GM19099 (cell line): ENCODE measurements at regions not wholly inside any gene's neighbourhood (a gene's known extent, or its start where the extent isn't known, plus 50 kb on each side); places are given as distances from the start of the nearest gene placed in this dataset.

ENCODE experiments used
- POLR2A ChIP-seq: IDR thresholded peaks from 3 replicates; pipeline ENCODE4 v1.6.1; 2011; ENCODE audit warnings: low read depth; ENCODE audit not compliant: insufficient read length; ENCODE audit errors: extremely low read depth

GRCh38 chr6:137728386-137729349 is 138.4 kb upstream of the TNFAIP3 start:
- no peak for TF ChIP-seq POLR2A

DNA sequence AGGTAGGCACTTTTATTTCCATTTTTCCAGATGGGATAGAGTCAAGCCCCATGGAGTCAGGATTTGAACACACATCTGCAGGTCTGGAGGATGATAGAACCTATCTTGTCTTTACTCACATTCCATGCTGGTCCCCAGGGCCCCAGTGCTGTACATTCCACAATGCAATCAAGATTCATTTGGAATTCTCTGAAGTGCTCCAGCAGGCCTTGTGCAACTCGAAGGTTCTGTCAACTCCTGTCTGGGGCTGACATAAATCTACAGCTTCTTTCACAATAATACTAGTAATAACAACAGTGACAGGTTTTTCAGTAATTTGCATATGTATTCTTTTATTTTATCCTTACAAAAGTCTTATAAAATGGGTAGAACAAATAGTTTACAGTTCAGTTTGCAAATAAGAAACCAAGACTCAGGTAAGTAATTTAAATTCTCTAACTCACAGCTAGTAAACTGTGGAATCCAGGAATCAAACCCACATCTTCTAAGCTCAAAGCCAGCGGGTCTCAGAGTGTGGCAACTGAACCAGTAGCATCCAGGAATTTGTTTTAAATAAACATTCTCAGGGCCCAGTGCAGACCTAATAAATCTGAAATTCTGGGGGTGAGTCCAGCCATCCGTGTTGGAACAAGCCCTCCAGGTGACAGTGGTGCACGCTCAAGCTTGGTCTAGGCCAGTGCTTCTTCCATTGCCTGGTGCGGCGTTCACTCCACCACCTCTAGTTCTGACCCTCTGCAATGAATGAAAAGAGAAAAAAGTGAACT is 137.0 kb upstream of the TNFAIP3 start:
- TF ChIP-seq POLR2A: no peak

GRCh38 chr6:137731600-137731959 is 135.5 kb upstream of the TNFAIP3 start:
- TF ChIP-seq POLR2A: no peak

DNA sequence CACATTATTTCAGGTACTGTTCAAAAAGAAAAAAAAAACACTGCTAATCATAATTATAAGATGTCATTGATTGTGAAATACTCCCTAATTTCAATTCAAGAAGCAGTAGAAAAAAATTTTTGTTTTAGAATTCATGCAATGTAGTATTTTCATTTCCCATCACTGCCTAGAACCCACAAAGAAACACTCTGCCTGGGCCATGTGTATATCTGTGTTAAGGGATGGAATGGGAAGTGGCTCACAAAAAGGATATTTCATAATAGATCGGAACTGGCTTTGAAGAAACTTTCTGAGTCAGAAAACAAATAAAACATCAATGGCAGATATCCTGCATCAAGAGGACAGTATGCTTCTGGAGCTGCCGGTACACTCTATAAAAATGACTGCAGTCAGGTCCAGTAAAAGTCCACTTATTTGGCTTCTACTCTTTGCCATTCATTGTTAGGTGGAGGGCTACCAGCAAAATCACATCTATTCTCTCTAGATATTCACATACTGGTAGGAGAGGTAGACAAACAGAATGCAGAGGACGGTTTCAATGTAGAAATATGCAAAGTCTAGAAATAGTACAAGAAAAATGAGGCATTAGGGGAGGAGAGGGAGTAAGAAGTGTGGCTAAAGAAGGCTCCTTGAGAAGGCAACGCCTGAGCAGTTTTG is 135.0 kb upstream of the TNFAIP3 start:
- TF ChIP-seq POLR2A: no peak

- no peak for TF ChIP-seq POLR2A
Measured at GRCh38 chr6:137733372-137733771, 133.7 kb upstream of the TNFAIP3 start.

- no peak for TF ChIP-seq POLR2A
Measured at GRCh38 chr6:137734005-137734874, 132.8 kb upstream of the TNFAIP3 start.

GRCh38 chr6:137734875-137735182 is 132.2 kb upstream of the TNFAIP3 start:
- no peak for TF ChIP-seq POLR2A

DNA sequence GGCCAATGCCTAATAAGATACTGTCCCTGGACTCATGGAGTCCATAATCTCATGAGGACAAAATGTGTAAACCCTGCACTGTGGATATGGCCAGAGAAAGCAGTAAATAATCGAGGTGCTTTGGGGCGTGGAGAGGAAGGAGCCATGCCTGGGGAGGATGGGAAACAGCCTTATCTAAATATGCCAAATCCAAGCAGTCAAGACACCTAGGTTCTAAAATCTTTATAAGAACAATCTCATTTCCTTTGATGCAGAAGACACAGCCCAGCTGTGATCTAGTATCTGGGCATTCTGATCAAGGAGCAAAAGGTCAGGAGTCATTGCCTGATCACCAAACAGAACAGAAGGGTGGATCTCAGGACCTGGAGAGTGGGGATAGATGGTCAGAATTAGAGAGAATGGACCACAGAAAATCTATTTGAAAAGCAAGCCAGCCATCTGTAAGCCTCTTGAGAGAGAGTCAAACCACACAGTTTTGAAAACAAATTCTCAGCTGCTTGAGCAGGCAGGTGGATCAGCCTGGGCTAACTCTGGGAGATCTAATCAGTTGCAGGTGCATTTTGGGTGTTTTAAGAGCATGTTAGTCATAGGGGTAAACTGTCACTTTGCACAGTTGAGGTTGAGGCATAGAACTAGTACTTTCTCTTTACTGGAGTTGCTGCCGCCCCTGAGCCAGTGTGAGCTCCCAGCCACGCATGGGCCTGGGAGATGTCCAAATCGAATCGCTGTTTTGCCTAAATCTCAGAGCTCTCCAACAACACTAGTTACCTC is 130.8 kb upstream of the TNFAIP3 start:
- TF ChIP-seq POLR2A: no peak

DNA sequence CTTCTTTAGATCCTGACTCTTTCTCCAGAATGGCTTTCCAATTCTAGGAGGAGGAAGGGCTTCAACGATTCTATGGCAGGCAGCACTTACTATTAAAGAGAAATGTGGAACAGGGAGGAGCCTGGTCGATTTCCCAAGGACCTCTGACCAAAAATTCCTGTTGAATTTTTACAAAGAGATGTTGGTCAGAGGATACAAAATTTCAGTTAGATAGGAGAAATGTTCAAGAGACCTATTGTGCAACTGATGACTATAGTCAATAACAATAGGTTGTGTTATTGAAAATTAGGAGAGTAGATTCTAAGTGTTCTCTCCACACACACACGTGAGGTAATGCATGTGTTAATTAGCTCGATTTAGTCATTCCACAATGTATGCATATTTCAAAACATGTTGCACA is 130.1 kb upstream of the TNFAIP3 start:
- no peak for TF ChIP-seq POLR2A

- TF ChIP-seq POLR2A: no peak
Measured at GRCh38 chr6:137737836-137738596, 129.0 kb upstream of the TNFAIP3 start.

GRCh38 chr6:137738931-137739504 is 128.0 kb upstream of the TNFAIP3 start:
- no peak for TF ChIP-seq POLR2A

DNA sequence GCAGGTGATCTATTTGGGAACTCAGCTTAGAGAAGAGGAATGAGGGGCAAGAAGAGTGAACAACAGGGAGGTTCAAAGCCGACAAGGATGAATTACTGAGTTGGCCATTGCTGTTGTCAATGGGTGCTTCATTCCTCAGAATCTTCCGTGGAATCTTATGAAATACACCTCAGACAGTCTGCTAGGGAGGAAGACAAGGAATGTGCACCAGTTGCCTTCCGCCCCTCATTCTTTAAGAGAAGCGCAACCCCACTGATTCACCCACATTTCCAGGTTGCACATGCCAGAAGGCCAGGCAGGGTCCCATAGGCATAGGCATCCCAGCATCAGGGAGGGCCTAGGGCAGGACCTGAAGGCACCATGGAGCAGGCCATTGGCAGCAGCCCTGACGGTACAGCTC is 127.5 kb upstream of the TNFAIP3 start:
- TF ChIP-seq POLR2A: no peak
